ENCODE measurements at regions not wholly inside any gene's neighbourhood (a gene's known extent, or its start where the extent isn't known, plus 50 kb on each side); places are given as distances from the start of the nearest gene placed in this dataset.
"Not testable (repeated sequence)": the region's sequence is repeated elsewhere in the genome, so short reads cannot be mapped to it uniquely, and the experiment has no call there.

DNA sequence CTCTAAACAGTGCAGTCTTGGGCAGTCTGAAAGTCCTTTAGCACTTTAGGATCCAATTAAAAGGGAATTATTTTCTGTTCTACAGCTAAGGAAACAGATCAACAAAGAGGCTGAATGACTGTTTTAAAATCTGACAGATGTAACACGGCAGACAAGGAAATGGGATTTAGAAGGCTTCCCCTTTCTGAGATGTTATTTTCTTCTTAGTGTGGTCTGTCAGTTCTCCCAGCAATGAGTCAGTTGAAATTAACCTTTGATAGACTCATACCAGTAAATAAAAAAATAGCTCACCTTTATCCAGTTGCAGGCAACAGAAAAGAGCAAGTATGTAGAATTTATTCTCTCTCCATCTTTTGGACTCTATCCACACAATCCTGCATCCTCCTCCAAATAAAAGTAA is 98.1 kb downstream of the NEDD1 start:
- no peak for DNase-seq

DNA sequence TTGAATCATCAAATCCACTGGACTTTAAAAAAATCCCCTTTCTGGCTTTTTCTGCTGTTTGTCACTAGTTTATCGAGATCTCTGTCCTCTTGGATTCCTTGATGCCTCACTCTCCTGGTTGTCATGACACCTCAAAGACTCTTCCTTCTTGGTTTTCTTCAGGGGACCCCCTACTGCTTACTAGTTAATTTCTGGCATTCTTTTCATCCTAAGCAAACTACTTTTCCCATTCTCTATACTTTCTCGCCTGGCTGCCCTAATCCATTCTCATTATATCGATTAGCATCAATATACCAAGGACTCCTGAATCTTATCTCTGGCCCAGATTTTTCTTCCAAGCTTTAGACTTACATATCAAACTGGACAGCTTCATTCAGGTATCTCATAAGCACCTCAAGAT is 98.6 kb downstream of the NEDD1 start:
- DNase-seq: no peak

GRCh38 chr12:97006585-97006984 is 99.5 kb downstream of the NEDD1 start:
- DNase-seq: no peak

DNA sequence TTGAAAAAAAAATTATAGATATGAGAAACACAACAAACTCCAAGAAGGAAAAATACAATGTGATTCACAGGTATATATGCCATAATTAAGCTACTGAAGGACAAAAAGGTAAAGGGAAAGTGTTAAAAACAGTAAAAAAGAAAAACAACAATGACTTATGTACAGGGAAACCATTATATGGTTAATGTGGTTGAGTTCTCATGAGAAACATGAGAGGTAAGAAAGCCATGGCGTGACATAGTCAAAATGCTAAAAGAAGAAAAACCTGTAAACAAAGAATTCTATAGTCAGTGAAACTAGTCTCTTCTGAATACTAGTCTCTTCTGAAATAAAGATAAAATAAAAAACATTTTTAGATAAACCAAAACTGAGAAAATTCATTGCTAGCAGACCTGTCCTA is 109.1 kb downstream of the NEDD1 start:
- DNase-seq: no peak

- no peak for DNase-seq
These were observed 110.2 kb downstream of the NEDD1 start for GRCh38 chr12:97017213-97017612.

- DNase-seq: no peak
These were observed 115.6 kb downstream of the NEDD1 start for GRCh38 chr12:97022536-97023230.

GRCh38 chr12:97024393-97024792 is 117.3 kb downstream of the NEDD1 start:
- DNase-seq: no peak

DNA sequence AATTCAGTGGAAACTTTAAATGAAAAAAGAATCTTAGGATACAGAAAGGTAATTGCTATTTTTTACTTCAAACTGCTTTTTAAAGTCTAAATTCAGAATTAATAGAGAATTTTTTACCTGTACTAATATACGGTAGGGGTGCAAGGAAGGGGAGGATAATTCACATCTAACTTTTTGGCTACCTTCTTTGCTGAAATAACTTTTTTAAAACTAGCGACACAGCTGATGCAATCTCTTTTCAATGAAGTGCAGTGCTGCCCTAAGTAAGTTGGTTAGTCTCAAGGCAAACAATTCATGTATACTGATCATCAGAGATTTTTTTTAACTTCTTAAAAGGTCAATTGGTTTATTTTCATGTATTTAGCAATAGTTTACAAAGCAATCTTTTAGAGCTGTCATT is 119.8 kb downstream of the NEDD1 start:
- no peak for DNase-seq

- DNase-seq: no peak
These were observed 120.4 kb downstream of the NEDD1 start for GRCh38 chr12:97027482-97027881.

DNA sequence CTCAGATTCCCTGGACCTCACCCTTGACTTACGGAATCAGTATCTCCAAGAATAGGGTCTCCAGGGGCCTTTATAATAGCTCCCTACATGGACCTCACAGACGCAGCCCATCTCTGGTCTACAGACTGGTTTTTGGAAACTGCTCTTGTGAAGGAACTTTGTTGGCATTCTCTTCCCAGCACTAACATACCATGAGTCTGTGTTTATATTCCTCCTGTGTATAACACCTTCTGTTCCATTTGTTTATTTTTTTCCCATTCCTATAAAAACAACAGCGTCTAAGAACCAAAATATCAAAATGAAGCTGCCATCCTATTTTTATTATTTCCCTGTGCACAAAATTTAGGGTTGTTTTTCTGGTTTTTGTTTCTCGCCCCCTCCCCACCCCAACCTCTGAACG is 131.1 kb downstream of the NEDD1 start:
- no peak for DNase-seq

GRCh38 chr12:97038834-97039233 is 131.8 kb downstream of the NEDD1 start:
- no peak for DNase-seq

DNA sequence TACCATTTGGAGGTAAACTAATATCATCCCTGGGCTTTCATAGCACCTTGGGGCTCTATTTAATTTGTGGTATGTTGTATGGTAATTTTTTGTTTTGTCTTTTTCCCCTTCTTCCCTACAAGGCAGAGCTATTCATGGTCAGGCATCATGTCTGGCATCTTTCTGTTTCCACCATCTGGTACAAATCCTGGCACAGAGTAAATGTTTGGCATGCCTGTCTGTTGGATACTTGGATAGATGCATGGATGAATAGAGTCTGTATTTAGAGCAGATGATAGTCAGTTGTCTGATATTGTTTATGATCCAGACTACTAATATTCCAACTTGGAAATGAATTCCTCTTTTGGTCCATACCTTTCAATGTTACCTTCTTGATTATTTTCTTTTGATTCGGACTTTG is 139.8 kb downstream of the NEDD1 start:
- no peak for DNase-seq

- no peak for DNase-seq
These were observed 140.3 kb downstream of the NEDD1 start for GRCh38 chr12:97047361-97047760.

- no peak for DNase-seq
These were observed 141.5 kb downstream of the NEDD1 start for GRCh38 chr12:97048421-97049035.

- DNase-seq: no peak
These were observed 143.5 kb downstream of the NEDD1 start for GRCh38 chr12:97050509-97050908.

- no peak for DNase-seq
These were observed 144.3 kb downstream of the NEDD1 start for GRCh38 chr12:97051341-97051740.

DNA sequence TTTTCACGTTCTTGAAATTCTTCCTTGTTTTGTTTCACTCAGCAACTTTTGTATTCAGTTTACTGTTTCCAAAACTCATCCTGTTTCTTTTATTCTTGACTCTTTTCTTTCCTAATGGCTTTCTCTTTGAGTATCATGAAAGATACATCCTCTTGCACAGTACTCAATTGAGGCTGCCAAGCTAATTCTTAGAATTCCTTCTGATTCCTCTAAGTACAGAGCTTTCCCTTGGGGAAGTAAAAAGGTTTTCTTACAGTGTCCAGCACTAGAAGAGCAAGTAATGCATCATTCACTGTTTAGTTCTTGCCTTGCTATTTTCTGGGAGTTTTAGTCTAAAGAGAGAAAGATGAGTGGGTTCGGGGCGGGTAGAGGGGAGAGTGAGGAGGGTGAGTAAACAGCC is 154.1 kb downstream of the NEDD1 start:
- DNase-seq: no peak

DNA sequence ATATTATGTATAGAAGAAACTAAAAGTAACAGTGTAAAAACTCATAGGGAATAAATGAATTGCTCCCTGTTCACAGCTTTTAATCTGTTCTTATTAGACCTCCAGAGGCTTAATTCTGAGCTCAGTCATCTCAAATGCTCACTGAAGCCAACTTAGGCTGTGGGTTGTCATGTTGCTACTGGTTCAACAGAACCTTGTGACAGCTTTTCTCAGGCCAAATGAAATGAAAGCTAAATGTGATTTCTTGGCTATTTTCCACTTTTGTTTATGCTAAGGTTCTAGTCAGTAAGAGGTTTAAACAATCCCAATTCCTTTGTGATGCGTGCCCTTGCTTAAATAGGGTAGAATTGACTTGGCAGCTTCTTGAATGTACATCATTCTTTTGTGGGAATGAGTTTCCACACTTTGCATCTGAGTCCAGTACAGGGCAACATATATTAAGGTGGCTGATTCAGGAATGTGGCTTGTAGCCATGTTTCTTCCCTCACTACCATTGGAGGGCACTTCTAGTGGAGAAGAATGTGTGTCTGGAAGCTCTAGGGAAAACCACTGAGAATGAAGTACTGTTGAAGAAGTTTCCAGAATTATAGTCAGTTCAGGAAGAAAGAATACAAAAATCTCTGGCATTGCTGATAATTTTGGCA is 156.4 kb downstream of the NEDD1 start:
- no peak for DNase-seq

DNA sequence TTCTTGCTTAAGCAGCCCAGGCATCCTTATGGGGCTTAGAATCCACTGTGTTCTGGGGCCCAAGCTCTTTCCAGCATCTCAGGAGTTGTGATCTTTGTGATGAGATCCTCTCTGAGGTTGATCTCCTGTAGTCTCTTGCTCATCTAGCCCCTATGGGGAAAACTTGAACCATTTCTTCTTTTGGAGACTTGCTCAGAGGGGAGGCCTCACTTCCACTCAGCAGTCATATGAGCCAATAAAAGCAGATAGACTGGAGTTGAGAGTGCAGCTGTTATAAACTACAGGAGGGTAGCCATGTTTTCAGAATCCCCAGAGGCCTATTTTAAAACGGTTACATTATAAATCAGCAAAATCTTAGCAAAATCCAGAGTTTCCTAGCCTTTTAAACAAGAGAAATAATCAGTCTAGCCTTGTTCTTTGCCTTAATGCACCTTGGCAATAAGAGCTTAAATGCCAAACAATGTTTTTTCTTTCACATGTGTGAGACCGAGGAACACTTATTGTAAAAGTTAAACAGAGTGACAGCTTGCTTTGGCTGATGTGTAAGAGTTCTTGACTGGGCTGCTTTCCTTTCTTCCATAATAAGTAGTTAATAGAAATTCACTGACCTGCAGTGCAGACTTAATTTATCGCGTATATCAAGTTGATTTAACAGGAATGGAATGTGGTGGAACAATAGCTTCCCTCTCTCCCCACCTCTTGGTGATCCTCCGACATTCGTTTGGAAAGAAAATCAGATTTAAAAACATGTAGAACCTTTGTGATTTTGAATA is 168.3 kb downstream of the NEDD1 start:
- no peak for DNase-seq

- DNase-seq: no peak
These were observed 169.0 kb downstream of the NEDD1 start for GRCh38 chr12:97075934-97076630.

DNA sequence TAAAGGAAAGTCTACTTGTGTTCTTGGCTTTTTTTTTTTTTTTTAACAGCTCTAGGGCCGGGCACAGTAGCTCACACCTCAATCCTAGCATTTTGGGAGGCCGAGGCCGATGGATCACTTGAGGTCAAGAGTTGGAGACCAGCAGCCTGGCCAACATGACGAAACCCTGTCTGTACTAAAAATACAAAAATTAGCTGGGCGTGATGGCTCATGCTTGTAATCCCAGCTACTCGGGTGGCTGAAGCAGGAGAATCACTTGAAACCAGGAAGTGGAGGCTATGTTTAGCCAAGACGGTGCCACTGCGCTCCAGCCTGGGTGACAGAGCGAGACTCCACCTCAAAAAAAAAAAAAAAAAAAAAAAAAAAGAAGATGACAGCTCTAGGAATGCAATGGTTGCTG is 169.9 kb downstream of the NEDD1 start:
- DNase-seq: not testable (repeated sequence)

GRCh38 chr12:97082029-97082428 is 175.0 kb downstream of the NEDD1 start:
- DNase-seq: no peak

DNA sequence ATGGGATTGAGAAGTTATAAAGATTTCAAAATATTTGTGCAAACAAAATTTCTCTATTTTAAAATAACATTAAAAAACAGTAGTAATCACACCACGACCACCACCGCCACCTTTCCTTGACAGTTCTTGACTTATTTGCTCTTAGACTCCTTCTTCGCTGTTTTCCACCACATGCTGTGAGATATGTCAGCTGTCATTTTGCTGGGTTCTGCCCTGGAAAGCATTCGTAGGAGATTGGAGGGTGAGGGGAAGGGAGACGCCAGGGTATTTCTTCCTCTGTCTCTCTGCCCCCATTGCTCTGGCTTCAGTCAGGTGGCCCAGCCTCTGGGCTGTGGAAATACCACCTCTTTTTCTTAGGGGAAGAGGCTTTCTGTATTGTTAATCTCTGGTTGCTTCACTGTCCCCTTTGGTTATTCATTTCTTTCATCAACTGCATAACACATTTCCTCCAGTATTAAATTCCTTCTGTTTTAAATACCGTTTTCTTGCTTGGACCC is 186.2 kb downstream of the NEDD1 start:
- DNase-seq: no peak

Measured in inflammatory macrophage treated with lipopolysaccharide for 1 hour (primary cell).